ENCODE measurements at regions not wholly inside any gene's neighbourhood (a gene's known extent, or its start where the extent isn't known, plus 50 kb on each side); places are given as distances from the start of the nearest gene placed in this dataset.
A peak's percentile ranks its signal among the peaks of the same experiment; 100 is the strongest.

DNA sequence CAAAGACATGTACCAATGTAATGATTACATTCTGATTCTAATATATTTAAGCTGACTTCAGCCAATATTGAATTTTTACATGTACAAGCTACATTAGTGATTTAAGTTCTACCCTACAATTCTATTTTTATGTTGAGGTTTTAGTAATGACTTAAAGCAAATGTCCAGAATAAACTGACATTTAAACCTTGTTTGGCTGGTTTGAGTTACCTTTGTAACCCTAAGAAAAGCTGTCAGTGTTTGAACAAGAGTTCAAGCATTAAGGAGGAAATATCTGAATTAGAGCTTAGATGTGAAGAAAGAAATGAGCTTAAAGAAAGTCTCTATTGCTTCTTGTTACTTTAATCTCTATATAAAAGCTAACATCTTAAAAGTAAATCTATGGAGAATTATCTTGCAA lies 710.6 kb upstream of the EPHA7 start:
- H3K27ac ChIP-seq (ENCODE audit: low read depth, low read length) = no peak overlapping the region
- DNase-seq (ENCODE audit: low read depth in 4 of 6, low spot score in 6 of 6) = no peak
- no peaks in the 10 kb centered on the region for H3K36me3 ChIP-seq (ENCODE audit: control insufficient read depth, insufficient read depth, low read length)

DNA sequence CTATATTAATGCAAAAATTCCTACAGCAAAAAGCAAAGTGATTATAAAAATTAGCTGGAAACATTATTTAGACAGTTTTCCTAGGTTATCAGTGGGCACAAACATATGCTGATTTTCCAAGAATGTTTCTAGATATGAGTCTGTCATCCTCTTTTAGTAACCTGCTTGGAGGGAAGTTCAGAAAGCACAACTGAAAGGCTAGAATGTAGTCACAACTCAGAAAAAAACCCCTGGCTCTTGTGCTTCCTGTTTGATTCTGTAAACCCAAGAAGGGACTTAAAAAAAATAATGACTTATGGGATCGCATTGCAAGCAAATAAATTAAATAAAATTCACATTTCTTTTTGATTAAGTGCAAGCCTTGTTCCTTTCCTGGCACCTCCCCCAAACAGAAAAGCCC lies 708.4 kb upstream of the EPHA7 start:
- no CpG with 5 or more reads among the region's 1 CpG for WGBS (ENCODE audit: insufficient coverage)
- no peaks in the 10 kb centered on the region for H3K27me3 ChIP-seq (ENCODE audit: control insufficient read depth, insufficient read depth, low read length)
- no peaks in the 10 kb centered on the region for H3K9me3 ChIP-seq (ENCODE audit: control insufficient read depth, insufficient read depth, low read length)
- H3K27ac ChIP-seq (ENCODE audit: low read depth, low read length) = no peak overlapping the region
- peaks cover 4% of the 10 kb centered on the region for H3K4me1 ChIP-seq (ENCODE audit: control insufficient read depth, insufficient read depth, low read length)
- no peaks in the 10 kb centered on the region for H3K36me3 ChIP-seq (ENCODE audit: control insufficient read depth, insufficient read depth, low read length)
- no peak for DNase-seq (ENCODE audit: low read depth in 4 of 6, low spot score in 6 of 6)
- no peak overlapping the region for H3K4me3 ChIP-seq (ENCODE audit: low read depth, low read length)

More for the DNA sequence above, 710.6 kb upstream of the EPHA7 start:
- Histone ChIP-seq H3K4me1 (ENCODE audit: control insufficient read depth, insufficient read depth, low read length) (peaks cover 4% of the 10 kb centered on the region), H3K9me3 (ENCODE audit: control insufficient read depth, insufficient read depth, low read length) (no peaks in the 10 kb centered on the region), H3K27me3 (ENCODE audit: control insufficient read depth, insufficient read depth, low read length) (no peaks in the 10 kb centered on the region), H3K4me3 (ENCODE audit: low read depth, low read length) (no peak overlapping the region)

DNA sequence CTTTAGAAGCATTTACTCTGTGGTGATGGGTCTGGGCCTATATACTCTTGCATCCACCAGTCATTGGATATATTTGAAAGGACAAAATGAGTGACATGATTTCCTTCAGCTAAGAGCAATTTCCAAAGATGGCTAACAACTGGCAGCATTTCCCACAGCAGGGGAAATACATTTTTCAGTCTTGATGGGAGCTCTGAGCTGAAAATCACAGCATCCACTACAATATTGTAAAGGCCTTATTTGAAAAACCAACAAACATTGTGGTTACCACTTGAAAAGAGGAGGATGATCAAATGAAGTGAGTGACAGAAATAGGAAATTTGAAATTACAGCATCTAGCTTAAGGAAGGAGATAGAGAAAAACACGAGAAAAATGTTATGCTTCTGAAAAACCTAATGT lies 705.0 kb upstream of the EPHA7 start:
- H3K4me1 ChIP-seq (ENCODE audit: control insufficient read depth, insufficient read depth, low read length) = no peaks in the 10 kb centered on the region
- no peak overlapping the region for H3K4me3 ChIP-seq (ENCODE audit: low read depth, low read length)
- no peaks in the 10 kb centered on the region for H3K9me3 ChIP-seq (ENCODE audit: control insufficient read depth, insufficient read depth, low read length)
- H3K27me3 ChIP-seq (ENCODE audit: control insufficient read depth, insufficient read depth, low read length) = no peaks in the 10 kb centered on the region
- no peak for DNase-seq (ENCODE audit: low read depth in 4 of 6, low spot score in 6 of 6)
- no peak overlapping the region for H3K27ac ChIP-seq (ENCODE audit: low read depth, low read length)
- no CpG with 5 or more reads among the region's 1 CpG for WGBS (ENCODE audit: insufficient coverage)
- no peaks in the 10 kb centered on the region for H3K36me3 ChIP-seq (ENCODE audit: control insufficient read depth, insufficient read depth, low read length)

- no peaks in the 10 kb centered on the region for H3K36me3 ChIP-seq (ENCODE audit: control insufficient read depth, insufficient read depth, low read length)
- H3K27ac ChIP-seq (ENCODE audit: low read depth, low read length) = no peak overlapping the region
- H3K4me1 ChIP-seq (ENCODE audit: control insufficient read depth, insufficient read depth, low read length) = no peaks in the 10 kb centered on the region
- no peaks in the 10 kb centered on the region for H3K9me3 ChIP-seq (ENCODE audit: control insufficient read depth, insufficient read depth, low read length)
- no peak for DNase-seq (ENCODE audit: low read depth in 4 of 6, low spot score in 6 of 6)
- H3K27me3 ChIP-seq (ENCODE audit: control insufficient read depth, insufficient read depth, low read length) = no peaks in the 10 kb centered on the region
- no peak overlapping the region for H3K4me3 ChIP-seq (ENCODE audit: low read depth, low read length)
- WGBS (ENCODE audit: insufficient coverage) = no CpG with 5 or more reads among the region's 3 CpGs
These were observed 701.7 kb upstream of the EPHA7 start for GRCh38 chr6:94121094-94121493.

- H3K27me3 ChIP-seq (ENCODE audit: control insufficient read depth, insufficient read depth, low read length) = no peaks in the 10 kb centered on the region
- H3K36me3 ChIP-seq (ENCODE audit: control insufficient read depth, insufficient read depth, low read length) = no peaks in the 10 kb centered on the region
- no peak for DNase-seq (ENCODE audit: low read depth in 4 of 6, low spot score in 6 of 6)
- H3K4me1 ChIP-seq (ENCODE audit: control insufficient read depth, insufficient read depth, low read length) = no peaks in the 10 kb centered on the region
- no peaks in the 10 kb centered on the region for H3K9me3 ChIP-seq (ENCODE audit: control insufficient read depth, insufficient read depth, low read length)
- no peak overlapping the region for H3K27ac ChIP-seq (ENCODE audit: low read depth, low read length)
- WGBS (ENCODE audit: insufficient coverage) = 82% methylated on average over 3 of the region's 4 CpGs
- no peak overlapping the region for H3K4me3 ChIP-seq (ENCODE audit: low read depth, low read length)
These were observed 679.7 kb upstream of the EPHA7 start for GRCh38 chr6:94099072-94099471.

DNA sequence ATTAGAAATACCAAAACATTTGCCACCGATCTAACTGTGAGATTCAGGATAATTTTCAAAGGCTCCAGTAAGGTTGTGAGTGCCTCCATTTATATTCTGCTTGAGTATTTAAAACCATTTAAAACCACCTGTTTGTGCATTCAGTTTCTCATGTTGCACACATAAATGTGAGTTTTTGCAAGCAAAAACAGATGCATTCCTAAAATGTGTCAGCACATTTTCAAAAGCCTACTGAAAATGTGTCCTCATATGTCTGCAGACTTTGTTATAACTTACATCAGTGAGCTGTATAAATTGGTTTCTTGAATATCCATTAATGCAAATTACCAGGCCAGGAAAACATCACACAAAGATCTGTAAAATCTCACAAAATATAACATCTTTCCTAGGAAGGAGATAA lies 676.6 kb upstream of the EPHA7 start:
- H3K4me3 ChIP-seq (ENCODE audit: low read depth, low read length) = no peak overlapping the region

GRCh38 chr6:94089941-94090340 lies 670.6 kb upstream of the EPHA7 start:
- WGBS (ENCODE audit: insufficient coverage) = no CpG with 5 or more reads among the region's 4 CpGs
- no peak for DNase-seq (ENCODE audit: low read depth in 4 of 6, low spot score in 6 of 6)
- no peaks in the 10 kb centered on the region for H3K4me1 ChIP-seq (ENCODE audit: control insufficient read depth, insufficient read depth, low read length)

More for the DNA sequence above, 676.6 kb upstream of the EPHA7 start:
- H3K9me3 ChIP-seq (ENCODE audit: control insufficient read depth, insufficient read depth, low read length) = no peaks in the 10 kb centered on the region
- H3K27ac ChIP-seq (ENCODE audit: low read depth, low read length) = no peak overlapping the region
- DNase-seq (ENCODE audit: low read depth in 4 of 6, low spot score in 6 of 6) = peak in 2 of 6 donors; percentile 25 to 47
- no peaks in the 10 kb centered on the region for H3K4me1 ChIP-seq (ENCODE audit: control insufficient read depth, insufficient read depth, low read length)
- no peaks in the 10 kb centered on the region for H3K36me3 ChIP-seq (ENCODE audit: control insufficient read depth, insufficient read depth, low read length)
- H3K27me3 ChIP-seq (ENCODE audit: control insufficient read depth, insufficient read depth, low read length) = no peaks in the 10 kb centered on the region
- WGBS (ENCODE audit: insufficient coverage) = no CpG with 5 or more reads among the region's 1 CpG

GRCh38 chr6:94088870-94089269 lies 669.5 kb upstream of the EPHA7 start:
- Histone ChIP-seq H3K9me3 (ENCODE audit: control insufficient read depth, insufficient read depth, low read length) (no peaks in the 10 kb centered on the region), H3K4me3 (ENCODE audit: low read depth, low read length) (no peak overlapping the region), H3K27me3 (ENCODE audit: control insufficient read depth, insufficient read depth, low read length) (no peaks in the 10 kb centered on the region), H3K36me3 (ENCODE audit: control insufficient read depth, insufficient read depth, low read length) (no peaks in the 10 kb centered on the region), H3K27ac (ENCODE audit: low read depth, low read length) (no peak overlapping the region), H3K4me1 (ENCODE audit: control insufficient read depth, insufficient read depth, low read length) (no peaks in the 10 kb centered on the region)
- no peak for DNase-seq (ENCODE audit: low read depth in 4 of 6, low spot score in 6 of 6)

More at GRCh38 chr6:94089941-94090340, 670.6 kb upstream of the EPHA7 start:
- no peak overlapping the region for H3K4me3 ChIP-seq (ENCODE audit: low read depth, low read length)
- H3K27me3 ChIP-seq (ENCODE audit: control insufficient read depth, insufficient read depth, low read length) = no peaks in the 10 kb centered on the region
- no peak overlapping the region for H3K27ac ChIP-seq (ENCODE audit: low read depth, low read length)
- H3K36me3 ChIP-seq (ENCODE audit: control insufficient read depth, insufficient read depth, low read length) = no peaks in the 10 kb centered on the region
- H3K9me3 ChIP-seq (ENCODE audit: control insufficient read depth, insufficient read depth, low read length) = no peaks in the 10 kb centered on the region

- no peak overlapping the region for H3K4me3 ChIP-seq (ENCODE audit: low read depth, low read length)
- no peak overlapping the region for H3K27ac ChIP-seq (ENCODE audit: low read depth, low read length)
- no peaks in the 10 kb centered on the region for H3K4me1 ChIP-seq (ENCODE audit: control insufficient read depth, insufficient read depth, low read length)
- no peaks in the 10 kb centered on the region for H3K27me3 ChIP-seq (ENCODE audit: control insufficient read depth, insufficient read depth, low read length)
- no peak for DNase-seq (ENCODE audit: low read depth in 4 of 6, low spot score in 6 of 6)
- no CpG with 5 or more reads among the region's 3 CpGs for WGBS (ENCODE audit: insufficient coverage)
- no peaks in the 10 kb centered on the region for H3K9me3 ChIP-seq (ENCODE audit: control insufficient read depth, insufficient read depth, low read length)
- no peaks in the 10 kb centered on the region for H3K36me3 ChIP-seq (ENCODE audit: control insufficient read depth, insufficient read depth, low read length)
These were observed 655.4 kb upstream of the EPHA7 start for GRCh38 chr6:94074764-94075163.

DNA sequence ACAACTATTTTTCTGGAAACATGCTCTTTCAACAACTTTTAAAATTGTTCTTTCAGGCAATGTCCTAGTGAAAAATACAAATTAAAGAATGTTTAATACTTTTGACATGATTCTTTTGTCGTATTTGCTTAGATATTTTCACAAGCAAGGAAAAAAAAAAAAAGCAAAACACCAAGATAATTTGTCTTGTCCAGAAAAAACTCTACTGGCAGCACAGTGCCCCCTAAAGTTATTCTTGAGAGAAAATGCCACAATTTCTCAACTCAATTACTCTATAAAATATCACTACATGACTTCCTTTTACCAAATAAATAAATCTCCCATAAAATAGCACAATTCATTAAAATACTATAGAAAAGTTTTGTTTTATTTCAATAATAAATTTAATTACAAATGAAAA lies 652.5 kb upstream of the EPHA7 start:
- Histone ChIP-seq H3K4me3 (ENCODE audit: low read depth, low read length) (no peak overlapping the region), H3K27ac (ENCODE audit: low read depth, low read length) (no peak overlapping the region), H3K27me3 (ENCODE audit: control insufficient read depth, insufficient read depth, low read length) (no peaks in the 10 kb centered on the region), H3K4me1 (ENCODE audit: control insufficient read depth, insufficient read depth, low read length) (no peaks in the 10 kb centered on the region), H3K36me3 (ENCODE audit: control insufficient read depth, insufficient read depth, low read length) (no peaks in the 10 kb centered on the region), H3K9me3 (ENCODE audit: control insufficient read depth, insufficient read depth, low read length) (no peaks in the 10 kb centered on the region)
- no CpG with 5 or more reads among the region's 1 CpG for WGBS (ENCODE audit: insufficient coverage)
- DNase-seq (ENCODE audit: low read depth in 4 of 6, low spot score in 6 of 6) = peak in 2 of 6 donors; percentile 32 to 40
